HG02642 (cell line): ENCODE measurements at regions not wholly inside any gene's neighbourhood (a gene's known extent, or its start where the extent isn't known, plus 50 kb on each side); places are given as distances from the start of the nearest gene placed in this dataset.

Experiments
- ATAC-seq: cut with Tn5 transposase; IDR thresholded peaks from one replicate; pipeline ENCODE4 v1.9.1; 2021; ENCODE audit warnings: mild to moderate bottlenecking; ENCODE audit not compliant: unreplicated experiment, poor library complexity

GRCh38 chr21:39124681-39125251 is 58.5 kb downstream of the PSMG1 start:
- no peak for ATAC-seq

- no peak for ATAC-seq
Observed at GRCh38 chr21:39123375-39123774, 59.9 kb downstream of the PSMG1 start.

- ATAC-seq, result no peak
Observed at GRCh38 chr21:39121600-39122355, 61.5 kb downstream of the PSMG1 start.

GRCh38 chr21:39120876-39121599 is 62.2 kb downstream of the PSMG1 start:
- ATAC-seq, result no peak

GRCh38 chr21:39119891-39120290 is 63.4 kb downstream of the PSMG1 start:
- no peak for ATAC-seq

- no peak for ATAC-seq
Observed at GRCh38 chr21:39118604-39119215, 64.5 kb downstream of the PSMG1 start.

GRCh38 chr21:39118061-39118460 is 65.2 kb downstream of the PSMG1 start:
- ATAC-seq, result no peak

GRCh38 chr21:39117440-39117970 is 65.7 kb downstream of the PSMG1 start:
- no peak for ATAC-seq

GRCh38 chr21:39116761-39117439 is 66.4 kb downstream of the PSMG1 start:
- ATAC-seq, result no peak

GRCh38 chr21:39115576-39116235 is 67.5 kb downstream of the PSMG1 start:
- no peak for ATAC-seq

- ATAC-seq, result no peak
Observed at GRCh38 chr21:39114871-39115575, 68.2 kb downstream of the PSMG1 start.

GRCh38 chr21:39111931-39112550 is 71.2 kb downstream of the PSMG1 start:
- ATAC-seq, result no peak

- ATAC-seq, result no peak
Observed at GRCh38 chr21:39110431-39110830, 72.8 kb downstream of the PSMG1 start.

GRCh38 chr21:39109596-39110210 is 73.5 kb downstream of the PSMG1 start:
- ATAC-seq, result no peak

GRCh38 chr21:39109163-39109530 is 74.1 kb downstream of the PSMG1 start:
- no peak for ATAC-seq

- no peak for ATAC-seq
Observed at GRCh38 chr21:39108291-39109162, 74.7 kb downstream of the PSMG1 start.

- ATAC-seq, result no peak
Observed at GRCh38 chr21:39107739-39108138, 75.5 kb downstream of the PSMG1 start.
